GM23338 (cell line): ENCODE measurements at regions not wholly inside any gene's neighbourhood (a gene's known extent, or its start where the extent isn't known, plus 50 kb on each side); places are given as distances from the start of the nearest gene placed in this dataset.

Experiments used
- ATAC-seq: fragments of 200-7000 bp; cut with Tn5 transposase; 3 replicates; pipeline ENCODE4 v1.9.1; 2020
- DNase-seq: peaks from one replicate; pipeline ENCODE4 v3.0.0-alpha.2; 2015; ENCODE audit warnings: low spot score
- H2AFZ ChIP-seq: fragments of 200-600 bp; sonication (generic); 2 replicates; pipeline ENCODE4 v1.8.0; 2016; ENCODE audit warnings: antibody characterized with exemption, mild to moderate bottlenecking, moderate library complexity
- H3F3A ChIP-seq: fragments of 200-600 bp; sonication (generic); replicated peaks from 2 replicates; pipeline ENCODE4 v1.8.0; 2017; ENCODE audit warnings: antibody characterized with exemption, mixed run types, low read depth
- H3K27ac ChIP-seq: fragments of 200-600 bp; sonication (generic); 2 replicates; pipeline ENCODE4 v1.6.1; 2016; ENCODE audit warnings: low read depth
- H3K27me3 ChIP-seq: fragments of 200-600 bp; sonication (generic); 2 replicates; pipeline ENCODE4 v1.8.0; 2016; ENCODE audit warnings: mild to moderate bottlenecking, mixed run types, moderate library complexity; ENCODE audit not compliant: insufficient read depth
- H3K36me3 ChIP-seq: fragments of 200-600 bp; sonication (generic); 2 replicates; pipeline ENCODE4 v1.8.0; 2016; ENCODE audit warnings: mild to moderate bottlenecking; ENCODE audit not compliant: insufficient read depth
- H3K4me1 ChIP-seq: fragments of 200-600 bp; sonication (generic); 2 replicates; pipeline ENCODE4 v1.8.0; 2016; ENCODE audit warnings: mild to moderate bottlenecking, moderate library complexity; ENCODE audit not compliant: insufficient read depth
- H3K4me2 ChIP-seq: fragments of 200-600 bp; sonication (generic); 2 replicates; pipeline ENCODE4 v1.7.1; 2017; ENCODE audit warnings: mixed run types
- H3K4me3 ChIP-seq: fragments of 200-600 bp; sonication (generic); 2 replicates; pipeline ENCODE4 v1.6.1; 2016; ENCODE audit warnings: mixed run types
- H3K79me2 ChIP-seq: fragments of 200-600 bp; sonication (generic); replicated peaks from 2 replicates; pipeline ENCODE4 v1.8.0; 2017; ENCODE audit warnings: mild to moderate bottlenecking; ENCODE audit not compliant: insufficient read depth
- H3K9me2 ChIP-seq: fragments of 200-600 bp; sonication (generic); 2 replicates; pipeline ENCODE4 v1.8.0; 2017; ENCODE audit not compliant: insufficient read depth
- H4K20me1 ChIP-seq: fragments of 200-600 bp; sonication (generic); replicated peaks from 2 replicates; pipeline ENCODE4 v1.8.0; 2017; ENCODE audit warnings: mild to moderate bottlenecking; ENCODE audit not compliant: insufficient read depth
- H3K27ac Mint-ChIP-seq: 2 replicates; pipeline ENCODE4 v1.8.0; 2020; ENCODE audit warnings: inconsistent platforms, mild to moderate bottlenecking, moderate library complexity, mixed read lengths
- H3K27me3 Mint-ChIP-seq: 3 replicates; pipeline ENCODE4 v1.8.0; 2022; ENCODE audit warnings: low read depth, mild to moderate bottlenecking, moderate library complexity, mixed read lengths, inconsistent platforms; ENCODE audit not compliant: insufficient read depth, poor library complexity
- H3K36me3 Mint-ChIP-seq: 3 replicates; pipeline ENCODE4 v1.8.0; 2021; ENCODE audit warnings: low read depth, mild to moderate bottlenecking, inconsistent platforms, moderate library complexity, mixed read lengths
- H3K4me1 Mint-ChIP-seq: 3 replicates; pipeline ENCODE4 v1.8.0; 2020; ENCODE audit warnings: mild to moderate bottlenecking, inconsistent platforms, mixed read lengths
- H3K4me3 Mint-ChIP-seq: 3 replicates; pipeline ENCODE4 v1.8.0; 2021; ENCODE audit warnings: moderate library complexity, mild to moderate bottlenecking, inconsistent platforms, mixed read lengths
- H3K9me3 Mint-ChIP-seq: 3 replicates; pipeline ENCODE4 v1.8.0; 2020; ENCODE audit warnings: moderate library complexity, mild to moderate bottlenecking, inconsistent platforms, mixed read lengths
- CREB1 ChIP-seq: fragments of 250-450 bp; sonication (Bioruptor Pico); IDR thresholded peaks from 2 replicates; pipeline ENCODE4 v1.5.0; 2020; ENCODE audit warnings: low read depth, mild to moderate bottlenecking, moderate library complexity
- EZH2 ChIP-seq: fragments of 200-600 bp; sonication (generic); IDR thresholded peaks from one replicate; pipeline ENCODE4 v1.8.0; 2017; ENCODE audit warnings: antibody characterized with exemption, mild to moderate bottlenecking, low read depth; ENCODE audit not compliant: unreplicated experiment
- EZH2phosphoT487 ChIP-seq: fragments of 200-600 bp; sonication (generic); IDR thresholded peaks from one replicate; pipeline ENCODE4 v1.8.1; 2018; ENCODE audit warnings: antibody characterized with exemption; ENCODE audit not compliant: unreplicated experiment
- JUNB ChIP-seq: IDR thresholded peaks from one replicate; pipeline ENCODE4 v1.6.1; 2016; ENCODE audit warnings: antibody characterized with exemption; ENCODE audit not compliant: unreplicated experiment
- NANOG ChIP-seq: IDR thresholded peaks from 2 replicates; pipeline ENCODE4 v1.6.1; 2016; ENCODE audit warnings: antibody characterized with exemption, borderline replicate concordance
- POLR2AphosphoS5 ChIP-seq: IDR thresholded peaks from 2 replicates; pipeline ENCODE4 v1.6.1; 2016; ENCODE audit warnings: antibody characterized with exemption, low read depth
- STAT1 ChIP-seq: IDR thresholded peaks from one replicate; pipeline ENCODE4 v1.6.1; 2016; ENCODE audit warnings: antibody characterized with exemption; ENCODE audit not compliant: unreplicated experiment
- ZNF114 ChIP-seq: fragments of 250-450 bp; sonication (Bioruptor Pico); IDR thresholded peaks from 2 replicates; pipeline ENCODE4 v1.5.0; 2020; ENCODE audit warnings: mild to moderate bottlenecking, moderate library complexity
- ZNF462 ChIP-seq: fragments of 250-450 bp; sonication (Bioruptor Pico); IDR thresholded peaks from 2 replicates; pipeline ENCODE4 v1.5.0; 2020; ENCODE audit warnings: mild to moderate bottlenecking, moderate library complexity

GRCh38 chr10:3503299-3503698 is 281.7 kb downstream of the KLF6 start:
- no peak for ATAC-seq
- TF ChIP-seq STAT1 (no peak), EZH2phosphoT487 (no peak), EZH2 (no peak), ZNF462 (no peak), NANOG (no peak), JUNB (no peak), CREB1 (no peak), ZNF114 (CRISPR knock-in tag) (no peak), POLR2AphosphoS5 (no peak)

More at GRCh38 chr10:3503299-3503698, 281.7 kb downstream of the KLF6 start:
- H3K4me3 ChIP-seq: no peak overlapping the region
- Mint-ChIP-seq H3K9me3 (no peaks in the 10 kb centered on the region), H3K27me3 (peaks cover 1% of the 10 kb centered on the region), H3K36me3 (no peaks in the 10 kb centered on the region), H3K4me1 (peaks cover 13% of the 10 kb centered on the region), H3K27ac (peak overlapping the region; percentile 36; the same call in 1 of the 2 replicates), H3K4me3 (no peak overlapping the region)
- no peaks in the 10 kb centered on the region for H3F3A ChIP-seq
- no peaks in the 10 kb centered on the region for H3K79me2 ChIP-seq
- H3K36me3 ChIP-seq: no peaks in the 10 kb centered on the region
- H3K4me1 ChIP-seq: peaks cover 12% of the 10 kb centered on the region
- DNase-seq: no peak
- peak overlapping the region; percentile 63; the same call in 1 of the 2 replicates for H2AFZ ChIP-seq
- no peaks in the 10 kb centered on the region for H3K27me3 ChIP-seq
- 0 out of 2 replicates have a peak, but pooled peaks cover under 1% of the 10 kb centered on the region for H3K9me2 ChIP-seq
- no peak overlapping the region for H3K27ac ChIP-seq
- peak overlapping the region; percentile 40; the same call in 1 of the 2 replicates for H3K4me2 ChIP-seq
- no peaks in the 10 kb centered on the region for H4K20me1 ChIP-seq
